DND-41 (cell line): ENCODE measurements at regions not wholly inside any gene's neighbourhood (a gene's known extent, or its start where the extent isn't known, plus 50 kb on each side); places are given as distances from the start of the nearest gene placed in this dataset.

Source experiments
- ATAC-seq: fragments of 200-7000 bp; cut with Tn5 transposase; 3 replicates; pipeline ENCODE4 v1.9.1; 2021; ENCODE audit warnings: low read depth; ENCODE audit not compliant: insufficient read depth
- DNase-seq: peaks from one replicate; pipeline ENCODE4 v3.0.0-alpha.2; 2020
- H2AFZ ChIP-seq: 2 replicates; pipeline ENCODE4 v1.6.0; 2012; ENCODE audit warnings: low read depth, low read length
- H3K27ac ChIP-seq: 2 replicates; pipeline ENCODE4 v1.5.1; 2012; ENCODE audit warnings: low read length, inconsistent platforms
- H3K27me3 ChIP-seq: fragments of 200-600 bp; sonication (generic); 2 replicates; pipeline ENCODE4 v1.6.0; 2012; ENCODE audit warnings: low read length, mild to moderate bottlenecking, inconsistent platforms; ENCODE audit not compliant: insufficient read depth, poor library complexity
- H3K36me3 ChIP-seq: 2 replicates; pipeline ENCODE4 v1.5.1; 2012; ENCODE audit warnings: low read length, inconsistent platforms; ENCODE audit not compliant: insufficient read depth
- H3K4me1 ChIP-seq: 2 replicates; pipeline ENCODE4 v1.5.1; 2012; ENCODE audit warnings: mild to moderate bottlenecking, low read length; ENCODE audit not compliant: insufficient read depth
- H3K4me2 ChIP-seq: 2 replicates; pipeline ENCODE4 v1.6.0; 2012; ENCODE audit warnings: mild to moderate bottlenecking, moderate library complexity, low read length, inconsistent platforms; ENCODE audit not compliant: insufficient read depth
- H3K4me3 ChIP-seq, 2 experiments: fragments of 200-600 bp in 1 of 2; shearing (Covaris generic) in 1 of 2; 2 replicates each; pipeline ENCODE4 v1.5.1; 2012 to 2016; ENCODE audit warnings: inconsistent platforms in 2 of 2, low read length in 2 of 2, mild to moderate bottlenecking in 2 of 2, low read depth in 1 of 2, moderate library complexity in 1 of 2
- H3K79me2 ChIP-seq: 2 replicates; pipeline ENCODE4 v1.6.0; 2012; ENCODE audit warnings: low read length, inconsistent platforms; ENCODE audit not compliant: insufficient read depth
- H3K9ac ChIP-seq: 2 replicates; pipeline ENCODE4 v1.6.0; 2012; ENCODE audit warnings: low read depth, mild to moderate bottlenecking, inconsistent platforms, low read length, moderate library complexity
- H3K9me3 ChIP-seq: 2 replicates; pipeline ENCODE4 v1.5.1; 2012; ENCODE audit warnings: low read length, moderate library complexity, mild to moderate bottlenecking, inconsistent platforms; ENCODE audit not compliant: insufficient read depth, severe bottlenecking
- H4K20me1 ChIP-seq: 2 replicates; pipeline ENCODE4 v1.6.0; 2012; ENCODE audit warnings: low read length; ENCODE audit not compliant: insufficient read depth
- EZH2 ChIP-seq: IDR thresholded peaks from 3 replicates; pipeline ENCODE4 v1.6.1; 2012; ENCODE audit warnings: borderline replicate concordance, low read depth, mild to moderate bottlenecking, moderate library complexity, low read length, inconsistent platforms; ENCODE audit not compliant: severe bottlenecking
- TF ChIP-seq, protein P1 (sequence below): IDR thresholded peaks from 2 replicates; pipeline ENCODE4 v1.5.1; 2012; ENCODE audit warnings: borderline replicate concordance, low read length, moderate library complexity, mild to moderate bottlenecking; ENCODE audit not compliant: poor library complexity, severe bottlenecking; ENCODE audit errors: extremely low read depth

DNA sequence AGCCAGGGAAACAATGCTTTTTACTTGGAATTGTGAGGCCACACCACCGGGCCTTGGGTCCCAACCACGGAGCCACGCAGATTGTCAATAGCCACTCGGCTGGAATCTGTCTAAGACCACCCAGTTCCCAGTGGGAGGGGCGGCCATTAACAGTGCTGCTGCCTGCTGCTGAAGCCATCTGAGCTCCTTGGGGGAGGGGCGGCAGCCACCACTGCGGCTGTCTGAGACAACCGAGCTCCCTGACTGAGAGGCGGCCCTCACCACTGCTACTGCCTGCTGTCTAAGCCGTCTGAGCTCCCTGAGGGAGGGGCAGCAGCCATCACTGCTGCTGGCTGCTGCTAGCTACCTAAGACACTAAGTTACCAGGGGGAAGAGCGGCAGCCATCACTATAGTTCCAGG is 64.3 kb downstream of the DMRTA2 start:
- H3K9me3 ChIP-seq = no peaks in the 10 kb centered on the region
- H3K27ac ChIP-seq = no peak overlapping the region
- H3K4me2 ChIP-seq = no peak overlapping the region
- ATAC-seq = no peak
- no peaks in the 10 kb centered on the region for H3K4me1 ChIP-seq
- TF ChIP-seq, protein P1, sequence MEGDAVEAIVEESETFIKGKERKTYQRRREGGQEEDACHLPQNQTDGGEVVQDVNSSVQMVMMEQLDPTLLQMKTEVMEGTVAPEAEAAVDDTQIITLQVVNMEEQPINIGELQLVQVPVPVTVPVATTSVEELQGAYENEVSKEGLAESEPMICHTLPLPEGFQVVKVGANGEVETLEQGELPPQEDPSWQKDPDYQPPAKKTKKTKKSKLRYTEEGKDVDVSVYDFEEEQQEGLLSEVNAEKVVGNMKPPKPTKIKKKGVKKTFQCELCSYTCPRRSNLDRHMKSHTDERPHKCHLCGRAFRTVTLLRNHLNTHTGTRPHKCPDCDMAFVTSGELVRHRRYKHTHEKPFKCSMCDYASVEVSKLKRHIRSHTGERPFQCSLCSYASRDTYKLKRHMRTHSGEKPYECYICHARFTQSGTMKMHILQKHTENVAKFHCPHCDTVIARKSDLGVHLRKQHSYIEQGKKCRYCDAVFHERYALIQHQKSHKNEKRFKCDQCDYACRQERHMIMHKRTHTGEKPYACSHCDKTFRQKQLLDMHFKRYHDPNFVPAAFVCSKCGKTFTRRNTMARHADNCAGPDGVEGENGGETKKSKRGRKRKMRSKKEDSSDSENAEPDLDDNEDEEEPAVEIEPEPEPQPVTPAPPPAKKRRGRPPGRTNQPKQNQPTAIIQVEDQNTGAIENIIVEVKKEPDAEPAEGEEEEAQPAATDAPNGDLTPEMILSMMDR = no peak
- no peak for TF ChIP-seq EZH2
- H3K36me3 ChIP-seq = no peaks in the 10 kb centered on the region
- H3K4me3 ChIP-seq = no peak overlapping the region
- no peak overlapping the region for H2AFZ ChIP-seq
- DNase-seq = no peak
- no peaks in the 10 kb centered on the region for H4K20me1 ChIP-seq
- H3K9ac ChIP-seq = no peak overlapping the region
- no peaks in the 10 kb centered on the region for H3K79me2 ChIP-seq
- peaks cover 4% of the 10 kb centered on the region for H3K27me3 ChIP-seq

DNA sequence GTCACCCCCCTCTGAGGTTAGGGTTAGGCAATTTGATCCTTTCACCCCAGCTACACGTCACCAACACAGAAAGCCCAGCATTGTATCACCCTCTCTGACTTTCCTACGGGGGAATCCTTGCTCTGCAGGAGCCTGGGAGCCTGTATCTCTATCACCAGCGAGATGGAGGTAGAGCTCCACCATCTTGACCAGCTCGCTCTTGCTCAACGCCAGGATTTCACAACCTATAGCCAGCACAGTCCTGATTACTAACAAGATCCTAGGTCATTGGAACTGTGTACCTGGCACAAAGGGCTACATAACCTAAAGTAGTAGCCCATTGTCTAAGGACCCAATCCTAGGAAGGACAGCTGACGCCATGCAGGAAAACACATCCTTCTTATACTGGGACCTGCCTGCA is 66.1 kb downstream of the DMRTA2 start:
- Histone ChIP-seq H3K27ac (no peak overlapping the region), H3K79me2 (no peaks in the 10 kb centered on the region), H3K9me3 (no peaks in the 10 kb centered on the region), H3K27me3 (peaks cover 4% of the 10 kb centered on the region), H3K4me1 (no peaks in the 10 kb centered on the region), H2AFZ (no peak overlapping the region), H3K4me2 (no peak overlapping the region), H3K9ac (no peak overlapping the region), H4K20me1 (no peaks in the 10 kb centered on the region), H3K36me3 (no peaks in the 10 kb centered on the region), H3K4me3 (no peak overlapping the region)
- ATAC-seq (no peak), DNase-seq (no peak)
- TF ChIP-seq, protein P1 = no peak
- TF ChIP-seq EZH2 = no peak

- ATAC-seq = no peak
- H3K4me2 ChIP-seq = no peak overlapping the region
Measured at GRCh38 chr1:50354813-50355212, 68.4 kb downstream of the DMRTA2 start.

More at GRCh38 chr1:50354813-50355212, 68.4 kb downstream of the DMRTA2 start:
- no peak overlapping the region for H2AFZ ChIP-seq
- no peak overlapping the region for H3K27ac ChIP-seq
- H3K9me3 ChIP-seq = no peaks in the 10 kb centered on the region
- no peaks in the 10 kb centered on the region for H3K36me3 ChIP-seq
- no peak overlapping the region for H3K4me3 ChIP-seq
- H3K79me2 ChIP-seq = no peaks in the 10 kb centered on the region
- DNase-seq = no peak
- H3K27me3 ChIP-seq = peaks cover 4% of the 10 kb centered on the region
- no peaks in the 10 kb centered on the region for H4K20me1 ChIP-seq
- no peaks in the 10 kb centered on the region for H3K4me1 ChIP-seq
- no peak overlapping the region for H3K9ac ChIP-seq
- TF ChIP-seq, protein P1 = no peak
- no peak for TF ChIP-seq EZH2
